IMR-90 (cell line): ENCODE measurements at regions not wholly inside any gene's neighbourhood (a gene's known extent, or its start where the extent isn't known, plus 50 kb on each side); places are given as distances from the start of the nearest gene placed in this dataset.

Experiments used
- ATAC-seq: fragments of 200-7000 bp; cut with Tn5 transposase; 2 replicates; pipeline ENCODE4 v1.9.1; 2020; ENCODE audit warnings: low read depth, mild to moderate bottlenecking, moderate library complexity
- BruUV-seq: library from RNA; stranded (reverse); fragments of 400-500 nt; replicated peaks from 2 replicates; lab custom pipeline; 2021; lab: Mats Ljungman, UMichigan
- CTCF ChIA-PET: fragments of 300-600 bp; formaldehyde crosslinking; extraction: SDS; loops from one replicate; lab custom pipeline; 2021; ENCODE audit warnings: antibody characterized with exemption; lab: Yijun Ruan, JAX
- POLR2A ChIA-PET: fragments of 300-600 bp; sonication (Branson Sonifier 250); formaldehyde crosslinking; loops from one replicate; lab custom pipeline; 2022; ENCODE audit warnings: antibody characterized with exemption; ENCODE audit not compliant: unreplicated experiment; lab: Charles Lee
- DNase-seq: peaks from one replicate; pipeline ENCODE4 v3.0.0; 2013
- H2AFZ ChIP-seq: replicated peaks from 2 replicates; pipeline ENCODE3; 2013; ENCODE audit warnings: low read length, mild to moderate bottlenecking; ENCODE audit not compliant: poor library complexity
- H2AK5ac ChIP-seq: 2 replicates; pipeline ENCODE4 v1.6.1; 2013; ENCODE audit warnings: low read depth, low read length, inconsistent platforms
- H2AK9ac ChIP-seq: replicated peaks from 2 replicates; pipeline ENCODE3; 2013; ENCODE audit warnings: mild to moderate bottlenecking, low read depth, low read length, moderate library complexity; ENCODE audit not compliant: poor library complexity
- H2BK120ac ChIP-seq: 2 replicates; pipeline ENCODE4 v1.6.1; 2013; ENCODE audit warnings: low read depth, low read length, inconsistent platforms
- H2BK15ac ChIP-seq: 3 replicates; pipeline ENCODE4 v1.6.1; 2013; ENCODE audit warnings: low read depth, low read length, inconsistent platforms
- H2BK20ac ChIP-seq: 2 replicates; pipeline ENCODE4 v1.6.1; 2013; ENCODE audit warnings: low read depth, mild to moderate bottlenecking, inconsistent platforms, low read length, moderate library complexity
- H2BK5ac ChIP-seq: 2 replicates; pipeline ENCODE4 v1.6.1; 2013; ENCODE audit warnings: mild to moderate bottlenecking, low read depth, low read length, inconsistent platforms; ENCODE audit not compliant: poor library complexity, severe bottlenecking
- H3K14ac ChIP-seq: replicated peaks from 2 replicates; pipeline ENCODE4 v1.6.1; 2013; ENCODE audit warnings: low read depth, low read length, inconsistent platforms
- H3K18ac ChIP-seq: 2 replicates; pipeline ENCODE4 v1.6.1; 2013; ENCODE audit warnings: low read depth, low read length, control low read depth
- H3K23ac ChIP-seq: 2 replicates; pipeline ENCODE4 v1.6.1; 2013; ENCODE audit warnings: low read depth, low read length, inconsistent platforms
- H3K27ac ChIP-seq: 2 replicates; pipeline ENCODE4 v1.5.1; 2013; ENCODE audit warnings: mild to moderate bottlenecking, control low read depth, low read length; ENCODE audit not compliant: insufficient read depth
- H3K27me3 ChIP-seq: 2 replicates; pipeline ENCODE4 v1.6.1; 2013; ENCODE audit warnings: low read length; ENCODE audit not compliant: control insufficient read depth, insufficient read depth
- H3K36me3 ChIP-seq: 2 replicates; pipeline ENCODE4 v1.6.1; 2013; ENCODE audit warnings: low read length, mixed read lengths; ENCODE audit not compliant: control insufficient read depth, insufficient read depth
- H3K4ac ChIP-seq: 2 replicates; pipeline ENCODE4 v1.6.1; 2013; ENCODE audit warnings: low read depth, low read length, inconsistent platforms
- H3K4me1 ChIP-seq: 2 replicates; pipeline ENCODE4 v1.6.1; 2013; ENCODE audit warnings: low read length, mixed read lengths; ENCODE audit not compliant: control insufficient read depth, insufficient read depth
- H3K4me2 ChIP-seq: 2 replicates; pipeline ENCODE4 v1.6.1; 2013; ENCODE audit warnings: low read depth, mild to moderate bottlenecking, control low read depth, low read length, moderate library complexity
- H3K4me3 ChIP-seq: 2 replicates; pipeline ENCODE4 v1.5.1; 2013; ENCODE audit warnings: low read depth, mild to moderate bottlenecking, control low read depth, low read length, moderate library complexity; ENCODE audit not compliant: insufficient read depth
- H3K56ac ChIP-seq: 2 replicates; pipeline ENCODE4 v1.6.1; 2013; ENCODE audit warnings: low read length, inconsistent platforms; ENCODE audit not compliant: insufficient read depth; ENCODE audit errors: extremely low read depth
- H3K79me1 ChIP-seq, 2 experiments: 2 replicates each; pipeline ENCODE4 v1.6.1; 2013; ENCODE audit warnings: low read length in 2 of 2, inconsistent platforms in 1 of 2, low read depth in 1 of 2
- H3K9ac ChIP-seq: 2 replicates; pipeline ENCODE4 v1.6.1; 2013; ENCODE audit warnings: low read depth, low read length, control low read depth
- H3K9me1 ChIP-seq: 2 replicates; pipeline ENCODE4 v1.6.1; 2013; ENCODE audit warnings: low read length, inconsistent platforms; ENCODE audit not compliant: insufficient read depth
- H3K9me3 ChIP-seq: 2 replicates; pipeline ENCODE4 v1.6.1; 2013; ENCODE audit warnings: low read length; ENCODE audit not compliant: control insufficient read depth, insufficient read depth
- H4K20me1 ChIP-seq: 2 replicates; pipeline ENCODE4 v1.6.1; 2013; ENCODE audit warnings: low read length, inconsistent platforms; ENCODE audit not compliant: insufficient read depth
- H4K5ac ChIP-seq: 2 replicates; pipeline ENCODE4 v1.6.1; 2013; ENCODE audit warnings: mild to moderate bottlenecking, low read depth, low read length, control low read depth
- H4K8ac ChIP-seq, 2 experiments: 2 replicates each; pipeline ENCODE4 v1.6.1; 2013; ENCODE audit warnings: low read depth in 2 of 2, low read length in 2 of 2, control low read depth in 1 of 2, inconsistent platforms in 1 of 2
- H4K91ac ChIP-seq: 2 replicates; pipeline ENCODE4 v1.6.1; 2013; ENCODE audit warnings: low read depth, low read length, inconsistent platforms; ENCODE audit not compliant: insufficient read depth
- MAFK ChIP-seq: IDR thresholded peaks from 2 replicates; pipeline ENCODE4 v1.6.1; 2012; ENCODE audit warnings: low read depth, low read length, improper control_type of control experiment
- MAZ ChIP-seq: IDR thresholded peaks from 2 replicates; pipeline ENCODE4 v1.6.1; 2012; ENCODE audit warnings: low read depth, mild to moderate bottlenecking, low read length, improper control_type of control experiment, moderate library complexity, borderline replicate concordance
- NFE2L2 ChIP-seq: fragments of 150-350 bp; IDR thresholded peaks from 2 replicates; pipeline ENCODE4 v1.6.1; 2016; ENCODE audit warnings: low read depth, mild to moderate bottlenecking, low read length
- POLR2A ChIP-seq: IDR thresholded peaks from 2 replicates; pipeline ENCODE4 v1.6.1; 2012; ENCODE audit warnings: mild to moderate bottlenecking, low read depth, low read length
- RCOR1 ChIP-seq: IDR thresholded peaks from 2 replicates; pipeline ENCODE4 v1.6.1; 2012; ENCODE audit warnings: mild to moderate bottlenecking, low read length, improper control_type of control experiment; ENCODE audit not compliant: insufficient replicate concordance
- RFX5 ChIP-seq: IDR thresholded peaks from 2 replicates; pipeline ENCODE4 v1.8.0; 2012; ENCODE audit warnings: low read depth, mild to moderate bottlenecking, low read length, moderate library complexity
- WGBS, 2 experiments: methylation state at CpG; one replicate each; pipeline versions ENCODE4 v1.1.5 to v1.1.7; 2013; ENCODE audit warnings: missing lambda C conversion rate in 2 of 2; ENCODE audit not compliant: insufficient read length in 1 of 2; ENCODE audit errors: extremely low coverage in 2 of 2; 5-methylcytosine and 5-hydroxymethylcytosine counted together
- dilution Hi-C: fragments of 300-500 bp; cut with HindIII; formaldehyde crosslinking; loops from one replicate; pipeline ENCODE4 v1.14.3; 2018; ENCODE audit warnings: low sequenced_read_pairs; ENCODE audit not compliant: unreplicated experiment
- in situ Hi-C: fragments of 300-500 bp; cut with MboI; formaldehyde crosslinking; loops from 3 replicates; pipeline ENCODE4 v1.14.3; 2019; ENCODE audit warnings: low sequenced_read_pairs, inconsistent platforms, mixed read lengths
- intact Hi-C: fragments of 100-400 bp; cut with micrococcal nuclease; formaldehyde crosslinking; loops from 2 replicates; pipeline ENCODE4 v1.10.0; 2022
- TF ChIP-seq, protein P1 (sequence below): conservative IDR thresholded peaks from 2 replicates; pipeline ENCODE4 v1.5.1; 2012; ENCODE audit warnings: mild to moderate bottlenecking, low read depth, low read length, improper control_type of control experiment
- TF ChIP-seq, protein P2 (sequence below): fragments of 150-350 bp; IDR thresholded peaks from 2 replicates; pipeline ENCODE4 v1.6.1; 2017; ENCODE audit warnings: mild to moderate bottlenecking, antibody characterized with exemption, low read length, low read depth

DNA sequence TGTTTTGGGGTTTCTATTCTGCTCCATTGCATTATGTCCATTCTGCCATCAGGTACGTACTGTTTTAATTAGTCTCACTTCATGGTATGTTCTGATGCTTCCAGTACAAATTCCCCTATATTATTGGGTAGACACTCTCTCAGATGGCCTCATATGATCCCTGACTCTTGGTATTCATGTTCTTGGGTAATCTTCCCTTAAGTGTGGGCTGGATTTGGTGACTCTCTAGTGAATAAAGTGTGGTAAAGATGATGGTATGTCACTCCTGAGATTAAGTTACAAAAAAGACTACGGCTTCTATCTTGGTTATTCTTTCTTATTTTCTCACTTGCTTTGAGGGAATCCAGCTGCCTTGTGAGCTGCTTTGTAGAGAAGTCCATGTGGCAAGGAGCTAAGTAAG is 89.6 kb upstream of the TBC1D5 start:
- no peaks in the 10 kb centered on the region for H3K9me3 ChIP-seq
- ChIA-PET CTCF (interaction anchor here (1.1 to 1.4 kb wide), 3 partner anchors 10 to 196 kb away, joined by 3 to 8 read pairs (median 3); no protein-coding TSS in a partner anchor), POLR2A (no interaction called here)
- no peaks in the 10 kb centered on the region for H3K4me1 ChIP-seq
- H3K4me3 ChIP-seq = no peak overlapping the region
- H2BK15ac ChIP-seq = no peak overlapping the region
- DNase-seq = no peak
- BruUV-seq = no TSS peak
- no peak overlapping the region for H3K18ac ChIP-seq
- no peak overlapping the region for H3K23ac ChIP-seq
- H4K8ac ChIP-seq = no peak overlapping the region
- no peak overlapping the region for H2BK20ac ChIP-seq
- no peak overlapping the region for H3K4ac ChIP-seq
- no peak overlapping the region for H4K5ac ChIP-seq
- WGBS, 2 experiments = no CpG with 5 or more reads among the region's 2 CpGs
- no peaks in the 10 kb centered on the region for H3K9me1 ChIP-seq
- no peak overlapping the region for H2AK9ac ChIP-seq
- no peaks in the 10 kb centered on the region for H3K79me1 ChIP-seq
- H4K20me1 ChIP-seq = no peaks in the 10 kb centered on the region
- no peak overlapping the region for H2BK120ac ChIP-seq
- no peak overlapping the region for H3K56ac ChIP-seq
- no peak overlapping the region for H3K27ac ChIP-seq
- H3K14ac ChIP-seq = no peak overlapping the region
- in situ Hi-C loops (loop anchor here (10.0 kb wide), 1 partner anchor 187 kb away; no protein-coding TSS in a partner anchor), dilution Hi-C loops (no loop called here), intact Hi-C loops (no loop called here)
- H4K91ac ChIP-seq = no peak overlapping the region
- H2AK5ac ChIP-seq = no peak overlapping the region
- TF ChIP-seq MAFK (no peak), NFE2L2 (no peak), RCOR1 (no peak), MAZ (no peak), RFX5 (no peak), POLR2A (no peak)
- TF ChIP-seq, protein P1, sequence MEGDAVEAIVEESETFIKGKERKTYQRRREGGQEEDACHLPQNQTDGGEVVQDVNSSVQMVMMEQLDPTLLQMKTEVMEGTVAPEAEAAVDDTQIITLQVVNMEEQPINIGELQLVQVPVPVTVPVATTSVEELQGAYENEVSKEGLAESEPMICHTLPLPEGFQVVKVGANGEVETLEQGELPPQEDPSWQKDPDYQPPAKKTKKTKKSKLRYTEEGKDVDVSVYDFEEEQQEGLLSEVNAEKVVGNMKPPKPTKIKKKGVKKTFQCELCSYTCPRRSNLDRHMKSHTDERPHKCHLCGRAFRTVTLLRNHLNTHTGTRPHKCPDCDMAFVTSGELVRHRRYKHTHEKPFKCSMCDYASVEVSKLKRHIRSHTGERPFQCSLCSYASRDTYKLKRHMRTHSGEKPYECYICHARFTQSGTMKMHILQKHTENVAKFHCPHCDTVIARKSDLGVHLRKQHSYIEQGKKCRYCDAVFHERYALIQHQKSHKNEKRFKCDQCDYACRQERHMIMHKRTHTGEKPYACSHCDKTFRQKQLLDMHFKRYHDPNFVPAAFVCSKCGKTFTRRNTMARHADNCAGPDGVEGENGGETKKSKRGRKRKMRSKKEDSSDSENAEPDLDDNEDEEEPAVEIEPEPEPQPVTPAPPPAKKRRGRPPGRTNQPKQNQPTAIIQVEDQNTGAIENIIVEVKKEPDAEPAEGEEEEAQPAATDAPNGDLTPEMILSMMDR = no peak
- TF ChIP-seq, protein P2, sequence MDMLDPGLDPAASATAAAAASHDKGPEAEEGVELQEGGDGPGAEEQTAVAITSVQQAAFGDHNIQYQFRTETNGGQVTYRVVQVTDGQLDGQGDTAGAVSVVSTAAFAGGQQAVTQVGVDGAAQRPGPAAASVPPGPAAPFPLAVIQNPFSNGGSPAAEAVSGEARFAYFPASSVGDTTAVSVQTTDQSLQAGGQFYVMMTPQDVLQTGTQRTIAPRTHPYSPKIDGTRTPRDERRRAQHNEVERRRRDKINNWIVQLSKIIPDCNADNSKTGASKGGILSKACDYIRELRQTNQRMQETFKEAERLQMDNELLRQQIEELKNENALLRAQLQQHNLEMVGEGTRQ = no peak
- no peak overlapping the region for H3K9ac ChIP-seq
- no peaks in the 10 kb centered on the region for H3K27me3 ChIP-seq
- H3K36me3 ChIP-seq = no peaks in the 10 kb centered on the region
- no peak overlapping the region for H3K4me2 ChIP-seq
- ATAC-seq = no peak
- H2BK5ac ChIP-seq = no peak overlapping the region
- no peak overlapping the region for H2AFZ ChIP-seq
